Endothelial cell of umbilical vein (primary cell): ENCODE measurements at regions not wholly inside any gene's neighbourhood (a gene's known extent, or its start where the extent isn't known, plus 50 kb on each side); places are given as distances from the start of the nearest gene placed in this dataset.

Experiments
- BruUV-seq: library from RNA; stranded (reverse); fragments of 400-500 nt; replicated peaks from 2 replicates; lab custom pipeline; 2021; lab: Mats Ljungman, UMichigan
- CTCF ChIA-PET: fragments of 300-600, 350-600 bp; sonication (Branson Sonifier 250); formaldehyde crosslinking; loops from one replicate; lab custom pipeline; 2021; ENCODE audit warnings: antibody characterized with exemption, inconsistent platforms; lab: Charles Lee
- POLR2A ChIA-PET: fragments of 300-600, 350-600 bp; sonication (Branson Sonifier 250); formaldehyde crosslinking; loops from one replicate; lab custom pipeline; 2021; ENCODE audit warnings: antibody characterized with exemption, inconsistent platforms; lab: Charles Lee
- DNase-seq: peaks from one replicate; pipeline ENCODE4 v3.0.0-alpha.2; 2011; ENCODE audit warnings: low read depth, low spot score
- FAIRE-seq: peaks from 2 replicates; lab custom pipeline; 2011; peaks lifted over from hg19 to GRCh38; lab: Jason Lieb, UNC
- H2AFZ ChIP-seq: 2 replicates; pipeline ENCODE4 v1.6.0; 2012; ENCODE audit warnings: low read depth, low read length, control low read depth, inconsistent platforms
- H3K27ac ChIP-seq: 2 replicates; pipeline ENCODE4 v1.5.1; 2011; ENCODE audit warnings: low read depth, mild to moderate bottlenecking, control low read depth, low read length, moderate library complexity; ENCODE audit not compliant: insufficient read depth
- H3K27me3 ChIP-seq, 2 experiments: 2 replicates each; pipeline versions ENCODE4 v1.6.0 to v1.6.1; 2011; ENCODE audit warnings: low read length in 2 of 2, mixed read lengths in 1 of 2; ENCODE audit not compliant: control insufficient read depth in 2 of 2, insufficient read depth in 2 of 2
- H3K36me3 ChIP-seq, 2 experiments: 2 replicates in 1 of 2; 3 replicates in 1 of 2; pipeline ENCODE4 v1.5.1; 2011; ENCODE audit warnings: low read length in 2 of 2, mild to moderate bottlenecking in 1 of 2, moderate library complexity in 1 of 2; ENCODE audit not compliant: control insufficient read depth in 2 of 2, insufficient read depth in 2 of 2; ENCODE audit errors: extremely low read depth in 1 of 2
- H3K4me1 ChIP-seq: 3 replicates; pipeline ENCODE4 v1.5.1; 2011; ENCODE audit warnings: mild to moderate bottlenecking, low read length; ENCODE audit not compliant: control insufficient read depth, insufficient read depth; ENCODE audit errors: extremely low read depth
- H3K4me2 ChIP-seq: 2 replicates; pipeline ENCODE4 v1.6.1; 2011; ENCODE audit warnings: low read length, control low read depth, mixed read lengths; ENCODE audit not compliant: insufficient read depth
- H3K4me3 ChIP-seq, 3 experiments: fragments of 200-600 bp in 1 of 3; sonication (generic), shearing (Covaris generic) in 1 of 3; replicated peaks in 1 of 3; 2 replicates each; pipeline ENCODE4 v1.5.1; 2011 to 2016; ENCODE audit warnings: control low read depth in 3 of 3, low read length in 3 of 3, mild to moderate bottlenecking in 2 of 3, inconsistent platforms in 1 of 3, low read depth in 1 of 3, moderate library complexity in 1 of 3; ENCODE audit not compliant: insufficient read depth in 1 of 3
- H3K79me2 ChIP-seq: 2 replicates; pipeline ENCODE4 v1.6.0; 2012; ENCODE audit warnings: low read length, inconsistent platforms; ENCODE audit not compliant: control insufficient read depth, insufficient read depth
- H3K9ac ChIP-seq: replicated peaks from 2 replicates; pipeline ENCODE3; 2011; ENCODE audit warnings: low read length, control low read depth; ENCODE audit not compliant: insufficient read depth; ENCODE audit errors: extremely low read depth
- H3K9me1 ChIP-seq: replicated peaks from 3 replicates; pipeline ENCODE4 v1.6.0; 2011; ENCODE audit warnings: mild to moderate bottlenecking, low read length; ENCODE audit not compliant: control insufficient read depth, insufficient read depth; ENCODE audit errors: extremely low read depth
- H3K9me3 ChIP-seq: replicated peaks from 2 replicates; pipeline ENCODE4 v1.5.1; 2012; ENCODE audit warnings: low read length, inconsistent platforms; ENCODE audit not compliant: control insufficient read depth, insufficient read depth
- H4K20me1 ChIP-seq: replicated peaks from 2 replicates; pipeline ENCODE3; 2011; ENCODE audit warnings: mild to moderate bottlenecking, low read length; ENCODE audit not compliant: control insufficient read depth, insufficient read depth; ENCODE audit errors: extremely low read depth
- EZH2 ChIP-seq: IDR thresholded peaks from 2 replicates; pipeline ENCODE4 v1.6.1; 2012; ENCODE audit warnings: borderline replicate concordance, low read depth, mild to moderate bottlenecking, moderate library complexity, low read length, inconsistent platforms; ENCODE audit not compliant: severe bottlenecking
- FOS ChIP-seq: IDR thresholded peaks from 2 replicates; pipeline ENCODE4 v1.6.1; 2011; ENCODE audit warnings: mild to moderate bottlenecking, low read length, moderate library complexity, borderline replicate concordance; ENCODE audit not compliant: insufficient read depth
- GATA2 ChIP-seq: IDR thresholded peaks from 2 replicates; pipeline ENCODE4 v1.7.0; 2011; ENCODE audit warnings: low read depth, mild to moderate bottlenecking, moderate library complexity, mixed read lengths, low read length; ENCODE audit not compliant: insufficient read length, insufficient read depth
- JUN ChIP-seq: IDR thresholded peaks from 2 replicates; pipeline ENCODE4 v1.6.1; 2011; ENCODE audit warnings: borderline replicate concordance, low read depth; ENCODE audit not compliant: insufficient read length, insufficient read depth
- MYC ChIP-seq: IDR thresholded peaks from one replicate; pipeline ENCODE4 v1.6.1; 2011; ENCODE audit warnings: mild to moderate bottlenecking, low read depth, low read length
- POLR2A ChIP-seq: IDR thresholded peaks from 2 replicates; pipeline ENCODE4 v1.6.1; 2012; ENCODE audit warnings: low read depth, mild to moderate bottlenecking, control low read depth, low read length
- POLR2AphosphoS5 ChIP-seq: IDR thresholded peaks from 2 replicates; pipeline ENCODE4 v1.6.1; 2012; ENCODE audit warnings: low read depth, mild to moderate bottlenecking, control low read depth, low read length, moderate library complexity; ENCODE audit not compliant: insufficient read depth
- dilution Hi-C: fragments of 300-500 bp; cut with MboI; formaldehyde crosslinking; loops from one replicate; pipeline ENCODE4 v1.15.0; 2019; ENCODE audit warnings: low sequenced_read_pairs; ENCODE audit not compliant: extremely low pct_ligation_motif_present
- intact Hi-C: fragments of 100-400 bp; cut with micrococcal nuclease; formaldehyde crosslinking; loops from one replicate; pipeline ENCODE4 v1.10.0; 2022
- TF ChIP-seq, protein P1 (sequence below): IDR thresholded peaks from 2 replicates; pipeline ENCODE4 v1.6.1; 2011; ENCODE audit not compliant: insufficient read depth, insufficient read length
- TF ChIP-seq, protein P2 (sequence below), 2 donors: IDR thresholded peaks; 1 replicate in 1 of 2; 2 replicates in 1 of 2; pipeline ENCODE4 v1.5.1; 2011; ENCODE audit warnings: low read length in 2 of 2, mild to moderate bottlenecking in 2 of 2, moderate library complexity in 2 of 2, control low read depth in 1 of 2, inconsistent platforms in 1 of 2, low read depth in 1 of 2; ENCODE audit not compliant: insufficient read depth in 1 of 2; ENCODE audit errors: extremely low read depth in 1 of 2

DNA sequence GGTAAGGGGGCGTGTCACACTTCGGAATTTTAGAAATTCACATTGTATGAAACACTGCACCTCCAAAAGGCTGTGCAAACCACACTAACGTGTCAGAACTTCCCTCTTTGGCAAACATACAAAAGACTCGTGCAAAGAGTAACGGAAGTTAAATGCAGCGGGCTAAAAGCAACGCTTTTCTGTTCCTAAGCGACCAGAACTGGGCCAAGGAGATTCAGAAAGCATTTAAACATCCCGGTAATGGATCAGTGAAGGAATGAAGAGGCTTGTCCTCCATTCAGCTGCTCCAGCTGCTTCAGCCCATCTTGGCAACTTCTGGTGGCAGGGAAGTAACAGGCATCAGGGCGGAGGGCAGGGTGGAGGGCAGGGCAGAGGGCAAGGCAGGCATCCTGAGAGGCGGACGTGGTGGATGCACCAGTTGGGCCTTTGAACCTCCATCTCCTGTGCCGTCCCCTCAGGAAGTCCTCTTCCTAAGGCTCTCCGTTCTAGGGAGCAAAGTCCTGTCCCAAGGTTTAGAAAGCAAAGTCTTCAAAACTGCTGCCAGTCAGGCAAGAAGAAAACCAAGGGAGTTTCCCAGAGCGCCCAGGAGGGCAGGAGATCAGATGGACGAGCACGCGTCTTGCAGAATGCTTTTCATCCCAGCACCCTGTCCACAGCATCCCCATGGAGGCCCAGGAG lies 230.7 kb downstream of the ZNF516 start:
- Histone ChIP-seq H3K4me1 (no peaks in the 10 kb centered on the region), H3K9ac (no peak overlapping the region), H3K4me2 (no peak overlapping the region), H3K27ac (no peak overlapping the region), H3K4me3 (no peak overlapping the region), H3K9me3 (no peaks in the 10 kb centered on the region), H3K9me1 (no peaks in the 10 kb centered on the region), H3K79me2 (no peaks in the 10 kb centered on the region), H4K20me1 (no peaks in the 10 kb centered on the region), H2AFZ (no peak overlapping the region), H3K36me3 (no peaks in the 10 kb centered on the region), H3K27me3 (no peaks in the 10 kb centered on the region)
- BruUV-seq = no TSS peak
- ChIA-PET CTCF (no interaction called here), POLR2A (no interaction called here)
- TF ChIP-seq EZH2 = no peak
- TF ChIP-seq, protein P1, sequence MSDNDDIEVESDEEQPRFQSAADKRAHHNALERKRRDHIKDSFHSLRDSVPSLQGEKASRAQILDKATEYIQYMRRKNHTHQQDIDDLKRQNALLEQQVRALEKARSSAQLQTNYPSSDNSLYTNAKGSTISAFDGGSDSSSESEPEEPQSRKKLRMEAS = no peak
- FAIRE-seq (no peak), DNase-seq (no peak)
- intact Hi-C loops (no loop called here), dilution Hi-C loops (no loop called here)

DNA sequence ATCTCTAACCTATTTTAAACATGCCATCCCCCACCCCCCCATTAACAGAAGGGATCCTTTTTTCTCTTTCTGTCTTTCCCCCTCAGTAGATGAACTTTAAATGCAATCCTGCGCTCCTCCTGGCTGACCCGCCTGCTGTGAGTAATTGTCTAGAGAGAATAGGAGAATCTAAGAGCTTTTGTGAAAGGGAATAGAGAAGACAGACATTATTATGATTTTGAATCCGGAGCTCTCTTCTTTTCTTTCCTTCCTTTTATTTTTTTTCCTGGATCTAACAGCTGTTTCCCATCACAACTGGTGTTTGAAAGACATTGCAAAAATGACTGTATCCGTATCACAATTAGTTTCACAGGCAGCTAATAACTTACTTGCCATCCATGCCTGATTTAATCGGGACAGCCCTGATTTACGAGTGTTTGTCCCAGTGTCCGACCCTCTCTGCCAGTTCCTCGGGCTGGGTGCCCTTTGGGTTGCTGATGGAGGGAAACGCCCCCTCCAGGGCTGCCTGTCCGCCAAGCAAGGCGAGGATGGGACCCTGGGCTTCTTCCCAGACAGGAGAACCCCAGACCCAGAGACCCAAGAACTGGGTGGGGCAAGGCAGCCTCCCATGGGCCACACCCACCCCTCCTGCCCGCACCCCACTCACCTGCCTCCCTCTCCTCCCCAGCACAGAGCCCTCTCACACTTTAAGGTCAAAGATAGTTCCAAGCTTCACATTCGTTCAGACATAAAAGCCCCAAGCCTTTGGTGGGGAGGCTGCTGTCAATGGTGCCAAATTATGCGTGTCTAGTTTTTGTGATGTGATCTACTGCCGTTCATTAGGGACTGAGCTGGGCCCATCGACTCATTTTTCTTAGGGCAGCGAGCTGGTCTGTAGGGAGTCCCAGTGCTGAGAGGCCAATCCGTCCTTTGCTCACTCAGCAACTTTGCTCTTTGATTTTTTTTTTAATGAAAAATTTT lies 231.7 kb downstream of the ZNF516 start:
- no peak for TF ChIP-seq GATA2
- no peak for TF ChIP-seq POLR2AphosphoS5
- no peak for TF ChIP-seq JUN
- TF ChIP-seq, protein P2, sequence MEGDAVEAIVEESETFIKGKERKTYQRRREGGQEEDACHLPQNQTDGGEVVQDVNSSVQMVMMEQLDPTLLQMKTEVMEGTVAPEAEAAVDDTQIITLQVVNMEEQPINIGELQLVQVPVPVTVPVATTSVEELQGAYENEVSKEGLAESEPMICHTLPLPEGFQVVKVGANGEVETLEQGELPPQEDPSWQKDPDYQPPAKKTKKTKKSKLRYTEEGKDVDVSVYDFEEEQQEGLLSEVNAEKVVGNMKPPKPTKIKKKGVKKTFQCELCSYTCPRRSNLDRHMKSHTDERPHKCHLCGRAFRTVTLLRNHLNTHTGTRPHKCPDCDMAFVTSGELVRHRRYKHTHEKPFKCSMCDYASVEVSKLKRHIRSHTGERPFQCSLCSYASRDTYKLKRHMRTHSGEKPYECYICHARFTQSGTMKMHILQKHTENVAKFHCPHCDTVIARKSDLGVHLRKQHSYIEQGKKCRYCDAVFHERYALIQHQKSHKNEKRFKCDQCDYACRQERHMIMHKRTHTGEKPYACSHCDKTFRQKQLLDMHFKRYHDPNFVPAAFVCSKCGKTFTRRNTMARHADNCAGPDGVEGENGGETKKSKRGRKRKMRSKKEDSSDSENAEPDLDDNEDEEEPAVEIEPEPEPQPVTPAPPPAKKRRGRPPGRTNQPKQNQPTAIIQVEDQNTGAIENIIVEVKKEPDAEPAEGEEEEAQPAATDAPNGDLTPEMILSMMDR (IDR thresholded peaks at IDR 0.05; ENCODE audit: extremely low read depth in 1 of 2, insufficient read depth in 1 of 2, low read depth in 1 of 2, low read length in 2 of 2) = no peak
- TF ChIP-seq MYC = no peak
- no peak for TF ChIP-seq FOS
- no peak for TF ChIP-seq EZH2
- TF ChIP-seq, protein P1 = no peak
- no peak for TF ChIP-seq POLR2A
- no peaks in the 10 kb centered on the region for H3K9me3 ChIP-seq
- no peaks in the 10 kb centered on the region for H4K20me1 ChIP-seq
- CTCF ChIA-PET = interaction anchor here (0.7 kb wide), 1 partner anchor 10 kb away, joined by 3 read pairs; no protein-coding TSS in a partner anchor
- no peak overlapping the region for H2AFZ ChIP-seq
- intact Hi-C loops (no loop called here), dilution Hi-C loops (no loop called here)
- DNase-seq = no peak
- no peak overlapping the region for H3K27ac ChIP-seq
- BruUV-seq = no TSS peak
- H3K4me2 ChIP-seq = no peak overlapping the region
- H3K27me3 ChIP-seq = no peaks in the 10 kb centered on the region
- no peak overlapping the region for H3K4me3 ChIP-seq
- H3K36me3 ChIP-seq = no peaks in the 10 kb centered on the region
- H3K9ac ChIP-seq = no peak overlapping the region
- POLR2A ChIA-PET = no interaction called here
- FAIRE-seq = no peak
- H3K4me1 ChIP-seq = no peaks in the 10 kb centered on the region
- no peaks in the 10 kb centered on the region for H3K9me1 ChIP-seq
- H3K79me2 ChIP-seq = no peaks in the 10 kb centered on the region
